ENCODE measurements at regions not wholly inside any gene's neighbourhood (a gene's known extent, or its start where the extent isn't known, plus 50 kb on each side); places are given as distances from the start of the nearest gene placed in this dataset.

GRCh38 chr2:129174143-129174542 is 805.3 kb upstream of the RAB6C start:
- Histone ChIP-seq H3K9ac (ENCODE audit: insufficient read depth in 1 of 2, low read depth in 2 of 2, low read length in 2 of 2) (no peak overlapping the region), H3K4me3 (no peak overlapping the region), H4K20me1 (replicated peaks; ENCODE audit: control insufficient read depth, insufficient read depth, low read length) (no peaks in the 10 kb centered on the region), H3K9me3 (replicated peaks; ENCODE audit: control insufficient read depth, insufficient read depth, low read depth, low read length) (no peaks in the 10 kb centered on the region), H3K27ac (ENCODE audit: extremely low read depth, low read depth, low read length) (no peak overlapping the region), H3K27me3 (ENCODE audit: control insufficient read depth in 2 of 2, insufficient read depth in 2 of 2, low read length in 2 of 2) (no peaks in the 10 kb centered on the region), H3K4me2 (ENCODE audit: insufficient read depth, low read length) (no peak overlapping the region), H3K79me2 (ENCODE audit: control insufficient read depth, insufficient read depth, low read length) (no peaks in the 10 kb centered on the region), H3K9me1 (ENCODE audit: control insufficient read depth, insufficient read depth, low read length) (no peaks in the 10 kb centered on the region), H2AFZ (ENCODE audit: low read depth, low read length) (no peak overlapping the region), H3K36me3 (ENCODE audit: control insufficient read depth, insufficient read depth, low read length) (no peaks in the 10 kb centered on the region), H3K4me1 (replicated peaks in 1 of 2; ENCODE audit: control insufficient read depth in 2 of 2, insufficient read depth in 2 of 2, low read length in 2 of 2) (no peaks in the 10 kb centered on the region)
- CTCF ChIA-PET (ENCODE audit: low intra/inter-chr PET ratio) = no interaction called here
- TF ChIP-seq POLR2AphosphoS2 (IDR thresholded peaks at IDR 0.05; ENCODE audit: low read length) (no peak), ZNF277 (CRISPR knock-in tag; IDR thresholded peaks at IDR 0.05; ENCODE audit: borderline replicate concordance) (no peak)
- in situ Hi-C loops (cut with MboI) = no loop called here
- DNase-seq (ENCODE audit: extremely low read depth in 1 of 4, low spot score in 3 of 4) (no peak), ATAC-seq (no peak), FAIRE-seq (no peak)
- WGBS (ENCODE audit: insufficient coverage, low coverage, missing lambda C conversion rate) = 3% methylated on average over 2 of the region's 2 CpGs
- POLR2A ChIA-PET = interaction anchor here (0.7 kb wide), 1 partner anchor 27 kb away, joined by 3 read pairs; no protein-coding TSS in a partner anchor
- intact Hi-C loops (cut with micrococcal nuclease) = no loop called here
- no TSS peak for BruUV-seq (replicated peaks)

GRCh38 chr2:129175051-129175450 is 804.4 kb upstream of the RAB6C start:
- Histone ChIP-seq H3K9ac (ENCODE audit: insufficient read depth in 1 of 2, low read depth in 2 of 2, low read length in 2 of 2) (no peak overlapping the region), H3K4me3 (no peak overlapping the region), H3K36me3 (ENCODE audit: control insufficient read depth, insufficient read depth, low read length) (no peaks in the 10 kb centered on the region), H4K20me1 (replicated peaks; ENCODE audit: control insufficient read depth, insufficient read depth, low read length) (no peaks in the 10 kb centered on the region), H3K27ac (ENCODE audit: extremely low read depth, low read depth, low read length) (no peak overlapping the region), H3K9me3 (replicated peaks; ENCODE audit: control insufficient read depth, insufficient read depth, low read depth, low read length) (no peaks in the 10 kb centered on the region), H3K79me2 (ENCODE audit: control insufficient read depth, insufficient read depth, low read length) (no peaks in the 10 kb centered on the region), H3K27me3 (ENCODE audit: control insufficient read depth in 2 of 2, insufficient read depth in 2 of 2, low read length in 2 of 2) (no peaks in the 10 kb centered on the region), H3K9me1 (ENCODE audit: control insufficient read depth, insufficient read depth, low read length) (no peaks in the 10 kb centered on the region), H2AFZ (ENCODE audit: low read depth, low read length) (no peak overlapping the region), H3K4me1 (replicated peaks in 1 of 2; ENCODE audit: control insufficient read depth in 2 of 2, insufficient read depth in 2 of 2, low read length in 2 of 2) (no peaks in the 10 kb centered on the region), H3K4me2 (ENCODE audit: insufficient read depth, low read length) (no peak overlapping the region)
- ChIA-PET CTCF (ENCODE audit: low intra/inter-chr PET ratio) (no interaction called here), POLR2A (interaction anchor here (0.7 to 0.8 kb wide), 2 partner anchors 26 to 390 kb away, joined by 3 read pairs; no protein-coding TSS in a partner anchor)
- no peak for TF ChIP-seq EGR1 (conservative IDR thresholded peaks at IDR 0.05)
- TF ChIP-seq FOXM1 (IDR thresholded peaks at IDR 0.05; ENCODE audit: low read depth) = no peak
- no peak for TF ChIP-seq FOXM1 (CRISPR knock-in tag; IDR thresholded peaks at IDR 0.05; ENCODE audit: low read depth)
- no peak for TF ChIP-seq PRPF4 (IDR thresholded peaks at IDR 0.05; ENCODE audit: insufficient read depth, low read depth, low read length, poor library complexity, severe bottlenecking)
- no peak for TF ChIP-seq ZC3H11A (IDR thresholded peaks at IDR 0.05; ENCODE audit: low read depth, low read length)
- TF ChIP-seq CHD1 (IDR thresholded peaks at IDR 0.05; ENCODE audit: low read length) = no peak
- TF ChIP-seq SMARCB1 (IDR thresholded peaks at IDR 0.05; ENCODE audit: insufficient read length, low read depth) = no peak
- no peak for TF ChIP-seq POLR2AphosphoS2 (IDR thresholded peaks at IDR 0.05; ENCODE audit: low read length)
- no peak for TF ChIP-seq TEAD2 (tag; IDR thresholded peaks at IDR 0.05)
- TF ChIP-seq ZFP30 (CRISPR knock-in tag; IDR thresholded peaks at IDR 0.05; ENCODE audit: borderline replicate concordance) = no peak
- 0% methylated on average over 2 of the region's 2 CpGs for WGBS (ENCODE audit: insufficient coverage, low coverage, missing lambda C conversion rate)
- in situ Hi-C loops (cut with MboI) (no loop called here), intact Hi-C loops (cut with micrococcal nuclease) (no loop called here)
- ATAC-seq (no peak), FAIRE-seq (no peak), DNase-seq (ENCODE audit: extremely low read depth in 1 of 4, low spot score in 3 of 4) (no peak)
- BruUV-seq (replicated peaks) = no TSS peak
